HG03460 (cell line): ENCODE measurements at regions not wholly inside any gene's neighbourhood (a gene's known extent, or its start where the extent isn't known, plus 50 kb on each side); places are given as distances from the start of the nearest gene placed in this dataset.

Experiments used
- ATAC-seq: cut with Tn5 transposase; IDR thresholded peaks from one replicate; pipeline ENCODE4 v1.9.1; 2021; ENCODE audit not compliant: unreplicated experiment

- no peak for ATAC-seq
Measured at GRCh38 chr7:19871102-19871501, 97.7 kb upstream of the TMEM196 start.

- ATAC-seq: peak; percentile 64
Measured at GRCh38 chr7:19869979-19870378, 96.6 kb upstream of the TMEM196 start.

- ATAC-seq: no peak
Measured at GRCh38 chr7:19853261-19853832, 79.9 kb upstream of the TMEM196 start.

- no peak for ATAC-seq
Measured at GRCh38 chr7:19852192-19852591, 78.8 kb upstream of the TMEM196 start.

- ATAC-seq: no peak
Measured at GRCh38 chr7:19851504-19851903, 78.1 kb upstream of the TMEM196 start.

GRCh38 chr7:19834566-19834965, 61.1 kb upstream of the TMEM196 start:
- ATAC-seq: no peak

GRCh38 chr7:19830604-19831003, 57.2 kb upstream of the TMEM196 start:
- ATAC-seq: no peak
